Osteocyte (in vitro differentiated cells): ENCODE measurements at regions not wholly inside any gene's neighbourhood (a gene's known extent, or its start where the extent isn't known, plus 50 kb on each side); places are given as distances from the start of the nearest gene placed in this dataset.

Experiments
- DNase-seq: peaks from one replicate; pipeline ENCODE4 v3.0.0; 2021; ENCODE audit warnings: mixed read lengths; ENCODE audit not compliant: unreplicated experiment; ENCODE audit errors: extremely low spot score
- H3K27ac Mint-ChIP-seq: one replicate; pipeline ENCODE4 v1.8.0; 2021; ENCODE audit warnings: mild to moderate bottlenecking, mixed read lengths; ENCODE audit not compliant: unreplicated experiment
- H3K27me3 Mint-ChIP-seq: one replicate; pipeline ENCODE4 v1.8.0; 2021; ENCODE audit warnings: mixed read lengths; ENCODE audit not compliant: unreplicated experiment
- H3K36me3 Mint-ChIP-seq: one replicate; pipeline ENCODE4 v1.8.0; 2021; ENCODE audit warnings: mixed read lengths; ENCODE audit not compliant: unreplicated experiment
- H3K4me1 Mint-ChIP-seq: one replicate; pipeline ENCODE4 v1.8.0; 2021; ENCODE audit warnings: mixed read lengths; ENCODE audit not compliant: unreplicated experiment
- H3K4me3 Mint-ChIP-seq: one replicate; pipeline ENCODE4 v1.8.0; 2021; ENCODE audit warnings: mild to moderate bottlenecking, moderate library complexity, mixed read lengths; ENCODE audit not compliant: unreplicated experiment
- H3K9me3 Mint-ChIP-seq: one replicate; pipeline ENCODE4 v1.8.0; 2021; ENCODE audit warnings: mixed read lengths; ENCODE audit not compliant: unreplicated experiment
- TF ChIP-seq, protein P1 (sequence below): fragments of 200-600 bp; sonication (generic); IDR thresholded peaks from 2 replicates; pipeline ENCODE4 v1.5.0; 2021; ENCODE audit warnings: antibody characterized with exemption, mild to moderate bottlenecking, moderate library complexity

DNA sequence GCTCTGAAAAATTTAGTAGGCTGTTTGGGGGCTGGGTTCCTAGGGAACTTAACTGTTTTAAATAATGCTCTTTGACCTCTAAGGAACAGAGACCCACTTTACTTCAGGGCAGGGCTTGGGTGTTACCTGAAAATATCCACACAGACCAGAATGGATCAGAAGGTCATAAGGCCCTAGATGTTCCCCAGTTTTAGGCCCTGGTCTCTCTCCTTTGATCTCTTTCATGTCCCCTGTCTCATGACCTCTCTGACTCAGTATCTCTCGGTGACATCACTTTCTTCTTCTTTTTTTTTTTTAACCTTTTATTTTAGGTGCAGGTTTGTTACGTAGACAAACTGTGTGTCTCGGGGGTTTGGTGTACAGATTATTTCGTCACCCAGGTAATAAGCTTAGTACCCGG, 272.1 kb upstream of the SGK1 start:
- no peak for DNase-seq
- Mint-ChIP-seq H3K36me3 (no peaks in the 10 kb centered on the region), H3K27ac (peak overlapping the region; percentile 86), H3K4me3 (no peak overlapping the region), H3K9me3 (no peaks in the 10 kb centered on the region), H3K27me3 (no peaks in the 10 kb centered on the region), H3K4me1 (peaks cover 53% of the 10 kb centered on the region)
- TF ChIP-seq, protein P1, sequence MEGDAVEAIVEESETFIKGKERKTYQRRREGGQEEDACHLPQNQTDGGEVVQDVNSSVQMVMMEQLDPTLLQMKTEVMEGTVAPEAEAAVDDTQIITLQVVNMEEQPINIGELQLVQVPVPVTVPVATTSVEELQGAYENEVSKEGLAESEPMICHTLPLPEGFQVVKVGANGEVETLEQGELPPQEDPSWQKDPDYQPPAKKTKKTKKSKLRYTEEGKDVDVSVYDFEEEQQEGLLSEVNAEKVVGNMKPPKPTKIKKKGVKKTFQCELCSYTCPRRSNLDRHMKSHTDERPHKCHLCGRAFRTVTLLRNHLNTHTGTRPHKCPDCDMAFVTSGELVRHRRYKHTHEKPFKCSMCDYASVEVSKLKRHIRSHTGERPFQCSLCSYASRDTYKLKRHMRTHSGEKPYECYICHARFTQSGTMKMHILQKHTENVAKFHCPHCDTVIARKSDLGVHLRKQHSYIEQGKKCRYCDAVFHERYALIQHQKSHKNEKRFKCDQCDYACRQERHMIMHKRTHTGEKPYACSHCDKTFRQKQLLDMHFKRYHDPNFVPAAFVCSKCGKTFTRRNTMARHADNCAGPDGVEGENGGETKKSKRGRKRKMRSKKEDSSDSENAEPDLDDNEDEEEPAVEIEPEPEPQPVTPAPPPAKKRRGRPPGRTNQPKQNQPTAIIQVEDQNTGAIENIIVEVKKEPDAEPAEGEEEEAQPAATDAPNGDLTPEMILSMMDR = no peak

DNA sequence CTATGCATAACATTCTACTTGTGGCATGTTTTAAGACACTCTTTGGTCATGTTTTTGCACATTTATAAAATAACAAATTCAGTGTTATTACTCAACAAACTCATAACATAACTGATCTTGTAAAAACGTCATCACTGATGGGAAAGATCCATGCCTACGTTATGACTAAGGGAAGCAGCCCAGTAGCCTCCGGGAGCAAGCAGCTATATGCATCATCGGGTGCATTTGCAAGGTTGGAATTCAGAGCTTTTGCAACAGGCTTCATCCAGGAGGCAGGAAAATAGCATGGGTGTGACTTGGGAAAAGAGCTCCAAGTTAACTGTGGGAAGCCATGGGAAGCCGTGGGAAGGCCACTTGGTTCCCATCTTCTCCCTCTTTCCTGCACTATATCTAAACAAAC, 271.6 kb upstream of the SGK1 start:
- TF ChIP-seq, protein P1 = no peak
- H3K9me3 Mint-ChIP-seq = no peaks in the 10 kb centered on the region

DNA sequence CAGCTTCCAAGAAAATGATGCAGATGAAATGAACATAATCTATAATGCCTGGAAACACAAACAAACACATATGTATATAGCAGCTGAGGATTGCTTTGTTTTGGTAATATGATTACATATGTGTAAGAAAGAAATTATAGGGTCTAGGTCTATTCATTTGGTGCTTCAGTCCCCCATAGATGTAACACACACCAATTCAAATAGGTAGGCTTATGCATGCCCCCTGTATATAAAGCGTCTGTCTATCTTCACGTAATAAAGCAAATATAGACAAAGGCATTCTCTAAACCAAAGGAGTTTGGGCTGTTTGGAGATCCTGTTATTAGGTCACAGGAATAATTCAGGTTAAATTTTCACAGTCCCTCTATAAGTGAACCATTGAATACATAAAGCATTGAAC, 270.4 kb upstream of the SGK1 start:
- TF ChIP-seq, protein P1 = no peak
- H3K27me3 Mint-ChIP-seq = no peaks in the 10 kb centered on the region
- H3K4me3 Mint-ChIP-seq = no peak overlapping the region
- H3K36me3 Mint-ChIP-seq = no peaks in the 10 kb centered on the region
- no peaks in the 10 kb centered on the region for H3K9me3 Mint-ChIP-seq
- H3K27ac Mint-ChIP-seq = peak overlapping the region; percentile 66
- DNase-seq = no peak
- H3K4me1 Mint-ChIP-seq = peaks cover 48% of the 10 kb centered on the region

More for the DNA sequence above, 271.6 kb upstream of the SGK1 start:
- no peaks in the 10 kb centered on the region for H3K27me3 Mint-ChIP-seq
- H3K4me3 Mint-ChIP-seq = no peak overlapping the region
- H3K36me3 Mint-ChIP-seq = no peaks in the 10 kb centered on the region
- peak overlapping the region; percentile 86 for H3K27ac Mint-ChIP-seq
- H3K4me1 Mint-ChIP-seq = peaks cover 57% of the 10 kb centered on the region
- no peak for DNase-seq

DNA sequence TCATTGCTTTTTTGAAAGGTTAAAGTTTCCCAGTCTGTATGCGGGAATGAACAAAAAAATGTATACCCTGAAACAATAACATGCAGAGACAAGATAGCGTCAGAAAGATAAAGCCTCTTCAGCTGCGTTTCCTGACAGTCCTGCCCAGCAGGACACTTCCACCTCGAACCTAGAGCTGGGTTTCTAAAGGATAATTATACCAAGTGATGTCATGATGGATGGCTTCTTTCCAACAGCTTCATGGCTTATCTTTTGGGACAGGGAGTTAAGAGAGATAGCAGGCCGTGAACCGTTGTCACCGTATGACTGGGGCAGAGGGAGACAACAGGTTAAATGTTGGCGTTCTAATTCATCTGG, 267.6 kb upstream of the SGK1 start:
- Mint-ChIP-seq H3K27ac (peak overlapping the region; percentile 23), H3K4me1 (peaks cover 33% of the 10 kb centered on the region), H3K4me3 (no peak overlapping the region), H3K9me3 (no peaks in the 10 kb centered on the region), H3K36me3 (no peaks in the 10 kb centered on the region), H3K27me3 (no peaks in the 10 kb centered on the region)
- TF ChIP-seq, protein P1 = no peak
- DNase-seq = no peak

DNA sequence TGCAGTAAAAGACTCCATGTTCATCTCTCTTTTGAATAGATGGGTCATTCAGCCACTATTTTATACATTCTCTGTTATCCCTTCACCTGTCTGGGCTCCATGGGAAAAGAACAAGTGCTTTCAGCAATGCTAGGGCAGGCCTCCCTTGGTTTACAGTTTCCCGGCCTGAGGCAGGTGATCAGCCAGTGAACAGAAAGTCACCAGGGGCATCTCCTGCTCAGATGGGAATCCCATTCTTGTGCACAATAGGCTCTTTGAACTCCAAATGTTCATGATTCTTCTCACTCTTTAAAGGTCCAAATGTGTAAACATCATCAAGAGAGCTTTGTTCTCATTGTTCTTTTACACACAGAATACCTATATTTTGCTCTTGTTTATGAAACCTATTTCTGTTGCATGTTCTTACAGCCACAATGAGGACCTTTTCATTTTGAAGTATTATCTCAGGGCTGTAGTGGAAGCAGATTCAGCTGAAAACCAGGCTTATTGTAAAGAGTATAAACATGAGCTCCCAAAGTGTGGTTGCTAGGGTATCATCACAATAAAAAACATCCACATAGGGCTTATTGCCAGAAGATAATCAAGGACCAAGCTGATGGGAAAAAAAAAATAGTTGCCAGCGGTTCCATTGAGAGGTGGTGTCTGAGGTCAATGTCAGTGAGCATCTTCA, 267.1 kb upstream of the SGK1 start:
- H3K36me3 Mint-ChIP-seq = no peaks in the 10 kb centered on the region
- H3K9me3 Mint-ChIP-seq = no peaks in the 10 kb centered on the region
- H3K4me1 Mint-ChIP-seq = peaks cover 28% of the 10 kb centered on the region
- no peak for DNase-seq
- no peaks in the 10 kb centered on the region for H3K27me3 Mint-ChIP-seq
- no peak overlapping the region for H3K4me3 Mint-ChIP-seq
- peak overlapping the region; percentile 23 for H3K27ac Mint-ChIP-seq
- TF ChIP-seq, protein P1 = no peak
